HG02642 (cell line): ENCODE measurements at regions not wholly inside any gene's neighbourhood (a gene's known extent, or its start where the extent isn't known, plus 50 kb on each side); places are given as distances from the start of the nearest gene placed in this dataset.

Source experiments
- ATAC-seq: cut with Tn5 transposase; IDR thresholded peaks from one replicate; pipeline ENCODE4 v1.9.1; 2021; ENCODE audit warnings: mild to moderate bottlenecking; ENCODE audit not compliant: unreplicated experiment, poor library complexity

DNA sequence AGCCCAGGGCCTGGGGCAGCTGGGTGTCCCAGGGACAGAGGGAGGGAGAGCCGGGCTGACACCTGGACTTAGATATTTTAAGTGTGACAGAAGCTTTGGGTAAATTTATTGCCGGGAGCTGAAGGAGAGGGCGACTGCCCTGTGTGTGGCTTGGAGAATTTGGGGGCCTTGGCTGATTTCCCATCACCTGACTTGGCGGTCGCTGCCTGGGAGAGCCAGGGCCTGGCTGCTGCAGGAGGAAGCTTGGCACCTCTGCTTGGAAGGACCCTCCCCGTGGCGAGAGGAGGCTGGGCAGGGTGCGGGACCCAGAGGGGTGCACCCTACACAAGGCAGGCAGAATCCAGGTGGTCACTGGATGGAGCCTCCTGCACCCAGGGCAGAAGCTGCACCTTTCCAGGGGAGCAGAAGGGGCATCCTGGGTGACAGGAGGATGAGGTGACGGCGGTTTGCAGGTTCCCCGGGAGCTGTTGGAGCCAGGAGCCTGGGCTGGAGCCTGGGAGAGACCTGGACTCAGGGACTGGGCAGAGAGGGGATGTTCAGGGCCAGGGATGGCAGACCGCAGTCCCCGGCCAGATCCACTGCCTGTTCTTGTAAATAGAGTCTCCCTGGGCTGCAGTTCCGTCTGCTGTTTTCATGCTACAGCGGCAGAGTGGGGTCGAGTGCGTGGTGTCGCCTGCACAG is 72.0 kb downstream of the RGS12 start:
- ATAC-seq = no peak

DNA sequence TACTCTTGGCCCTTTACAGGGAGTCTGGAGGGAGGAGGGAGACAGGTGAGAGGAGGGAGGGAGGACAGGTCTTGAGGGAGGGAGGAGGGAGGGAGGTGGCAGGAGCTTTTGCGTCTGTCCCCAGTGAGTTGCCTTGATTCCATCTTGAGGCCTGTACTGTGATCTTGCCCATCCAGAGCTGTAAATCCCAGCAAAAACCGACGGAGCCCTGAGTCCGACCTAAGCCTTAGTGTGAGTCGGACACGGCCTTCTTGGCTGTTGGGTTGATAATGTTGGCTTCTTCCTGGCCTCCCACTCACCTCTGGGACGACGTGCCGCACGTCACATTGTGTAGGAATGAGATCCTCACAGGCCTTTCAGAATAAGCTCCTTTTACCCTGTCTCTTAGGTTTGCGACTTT is 72.5 kb downstream of the RGS12 start:
- ATAC-seq = no peak

DNA sequence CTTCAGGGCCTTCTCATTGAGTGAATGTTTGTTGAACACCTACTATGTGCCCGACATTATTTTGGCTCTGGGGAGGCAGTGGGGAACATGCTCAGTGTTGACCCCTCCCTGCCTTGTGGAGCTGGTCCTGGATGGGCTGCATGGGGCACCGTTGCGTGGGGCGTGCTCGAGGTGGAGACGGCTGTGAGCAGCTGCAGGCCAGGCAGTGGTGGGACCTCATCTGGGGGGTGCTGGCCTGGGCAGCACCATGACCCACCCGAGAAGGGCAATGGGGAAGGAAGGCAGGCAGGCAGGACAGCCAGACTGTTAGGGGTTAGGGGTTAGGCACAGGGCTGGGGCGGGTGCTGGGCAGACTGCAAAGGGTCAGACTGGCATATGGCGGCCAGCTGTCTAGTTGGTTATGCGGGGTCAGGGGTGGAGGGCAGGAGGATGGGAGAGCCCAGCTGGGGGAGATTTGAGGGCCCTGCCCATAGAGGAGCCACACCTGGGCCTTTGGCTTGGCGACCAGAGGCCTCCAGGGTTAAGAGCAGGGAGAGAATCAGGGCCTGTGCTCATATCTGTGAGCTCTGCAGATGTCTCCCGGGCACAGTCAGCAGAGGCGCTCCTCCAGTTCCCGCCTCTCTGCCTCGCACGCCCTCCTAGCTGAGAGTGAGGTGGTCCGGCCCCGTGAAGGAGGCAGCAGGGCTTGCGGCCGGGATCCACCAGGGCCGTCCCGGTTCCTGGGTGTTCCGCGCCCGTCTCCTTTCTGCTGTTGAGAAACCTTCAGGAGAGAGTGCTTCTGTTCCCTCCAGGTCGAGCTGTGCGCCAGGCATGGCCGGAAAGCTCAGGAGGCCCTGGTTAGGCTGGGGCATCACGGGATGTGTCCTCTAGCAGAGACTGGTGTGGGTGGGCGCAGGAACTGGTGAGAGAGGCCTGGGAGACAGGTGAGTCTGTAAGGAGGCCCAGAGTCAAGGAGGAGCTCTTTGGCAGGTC is 73.3 kb downstream of the RGS12 start:
- no peak for ATAC-seq

DNA sequence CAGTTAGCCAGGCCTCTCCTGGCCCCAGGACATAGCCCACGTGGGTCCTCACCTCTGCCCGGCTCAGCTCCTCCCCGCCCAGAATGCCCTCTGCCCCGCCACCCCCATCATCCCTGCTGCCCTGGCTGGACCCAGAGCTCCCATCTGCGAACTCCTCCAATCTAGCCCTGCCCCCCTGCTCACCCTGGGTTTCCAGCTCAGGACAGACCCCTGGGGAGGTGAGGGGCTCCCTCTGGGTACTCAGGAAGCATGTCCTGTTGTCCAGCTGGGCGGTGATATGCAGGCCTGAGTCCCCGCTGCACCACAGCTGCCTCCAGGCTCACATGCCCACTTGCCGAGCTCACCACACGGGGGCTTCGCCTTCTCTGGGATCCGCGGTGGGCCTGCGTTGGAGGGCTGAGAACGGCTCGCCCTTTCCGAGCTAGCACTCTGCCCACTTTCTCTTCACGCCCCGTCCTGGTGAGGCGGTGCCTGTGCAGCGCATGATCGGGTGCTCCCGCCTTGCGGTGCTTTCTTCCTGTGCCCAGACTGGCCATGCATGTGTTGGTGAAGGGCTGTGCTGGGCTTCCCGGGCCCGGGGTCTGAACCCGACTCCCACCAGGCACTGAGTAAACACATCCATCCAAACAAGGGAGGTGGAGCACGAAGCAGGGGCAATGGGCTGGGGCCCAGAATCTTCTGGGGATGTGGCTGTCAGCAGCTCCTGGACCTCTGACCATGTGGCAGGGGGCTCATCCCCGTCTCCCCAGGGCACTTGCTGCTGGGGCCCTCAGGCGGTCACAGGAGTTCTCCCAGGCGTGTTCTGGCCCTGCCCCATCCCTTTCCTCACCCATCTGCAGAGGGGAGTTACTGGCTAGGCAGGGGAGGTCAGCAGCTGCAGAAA is 74.3 kb downstream of the RGS12 start:
- no peak for ATAC-seq

DNA sequence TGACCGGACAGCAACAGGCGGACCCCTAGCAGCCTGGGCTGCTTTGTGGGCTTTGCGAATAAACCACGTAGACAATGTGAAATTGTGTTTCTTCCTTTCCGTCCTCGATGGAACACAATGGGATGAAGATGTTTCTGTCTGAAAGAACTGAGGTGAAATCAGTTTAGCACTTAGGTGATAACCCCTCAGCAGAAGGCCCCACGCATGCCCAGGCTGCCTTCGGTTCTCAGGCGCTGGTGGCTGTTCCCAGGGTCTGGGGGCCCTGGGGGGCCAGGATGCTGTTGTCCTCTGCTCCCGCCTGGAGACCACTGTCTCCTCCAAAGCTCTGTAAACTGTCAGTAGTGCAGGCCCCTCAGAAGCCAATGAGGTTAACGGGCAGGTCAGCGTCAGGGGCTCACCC is 73.9 kb upstream of the HGFAC start:
- ATAC-seq = no peak

DNA sequence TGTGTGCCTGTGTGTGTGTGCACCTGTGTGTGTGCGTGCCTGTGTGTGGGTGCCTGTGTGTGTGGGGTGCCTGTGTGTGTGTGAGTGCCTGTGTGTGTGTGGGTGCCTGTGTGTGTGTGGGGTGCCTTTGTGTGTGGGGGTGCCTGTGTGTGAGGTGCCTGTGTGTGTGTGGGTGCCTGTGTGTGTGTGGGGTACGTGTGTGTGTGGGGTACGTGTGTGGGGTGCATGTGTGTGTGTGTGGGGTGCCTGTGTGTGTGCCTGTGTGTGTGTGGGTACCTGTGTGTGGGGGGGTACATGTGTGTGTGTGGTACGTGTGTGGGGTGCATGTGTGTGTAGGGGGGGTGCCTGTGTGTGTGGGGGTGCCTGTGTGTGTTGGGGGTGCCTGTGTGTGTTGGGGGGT is 73.4 kb upstream of the HGFAC start:
- no peak for ATAC-seq

DNA sequence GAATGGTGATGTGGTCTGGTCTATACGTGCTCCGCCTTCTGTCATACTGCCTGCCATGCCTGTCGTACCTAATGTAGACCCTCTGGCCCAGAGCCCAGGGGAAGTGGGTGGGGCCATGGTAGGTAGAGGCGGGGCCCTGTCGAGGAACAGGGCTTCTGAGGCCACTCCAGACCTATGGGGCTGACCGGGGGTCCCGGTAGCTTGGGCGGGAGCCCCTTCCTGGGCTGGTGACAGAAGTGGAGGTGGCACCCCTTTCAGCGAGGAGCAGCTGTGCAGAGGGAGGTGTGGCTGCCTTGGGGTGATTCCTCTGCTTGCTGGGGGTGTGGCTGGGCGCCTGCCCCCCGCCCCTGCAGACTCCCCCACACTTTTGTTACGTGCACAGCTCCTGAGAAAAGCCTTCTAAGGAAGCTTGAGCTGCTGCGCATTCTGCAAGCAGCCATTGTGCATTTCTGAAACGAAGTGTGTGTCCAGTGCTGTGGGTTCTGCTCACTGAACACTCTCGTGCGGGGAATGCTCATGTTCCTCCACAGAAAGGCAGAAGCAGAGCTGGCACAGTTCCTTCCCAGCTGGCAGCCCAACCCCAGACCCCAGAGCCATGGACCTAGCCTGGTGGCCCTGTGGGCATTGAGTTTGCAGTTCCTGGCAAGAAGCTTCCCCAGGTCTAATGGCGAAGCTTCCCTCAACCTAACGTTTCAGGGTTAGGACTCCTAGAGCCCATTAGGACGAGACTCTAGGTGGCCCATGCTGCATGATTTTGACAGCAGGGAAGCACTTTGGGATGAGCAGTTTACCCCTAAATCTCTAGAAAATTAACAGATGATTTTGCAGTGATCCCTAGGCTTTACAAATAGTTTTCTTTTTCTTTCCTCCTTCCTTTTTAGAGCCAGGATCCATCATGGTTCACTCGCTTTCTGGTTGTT is 72.7 kb upstream of the HGFAC start:
- ATAC-seq = no peak

DNA sequence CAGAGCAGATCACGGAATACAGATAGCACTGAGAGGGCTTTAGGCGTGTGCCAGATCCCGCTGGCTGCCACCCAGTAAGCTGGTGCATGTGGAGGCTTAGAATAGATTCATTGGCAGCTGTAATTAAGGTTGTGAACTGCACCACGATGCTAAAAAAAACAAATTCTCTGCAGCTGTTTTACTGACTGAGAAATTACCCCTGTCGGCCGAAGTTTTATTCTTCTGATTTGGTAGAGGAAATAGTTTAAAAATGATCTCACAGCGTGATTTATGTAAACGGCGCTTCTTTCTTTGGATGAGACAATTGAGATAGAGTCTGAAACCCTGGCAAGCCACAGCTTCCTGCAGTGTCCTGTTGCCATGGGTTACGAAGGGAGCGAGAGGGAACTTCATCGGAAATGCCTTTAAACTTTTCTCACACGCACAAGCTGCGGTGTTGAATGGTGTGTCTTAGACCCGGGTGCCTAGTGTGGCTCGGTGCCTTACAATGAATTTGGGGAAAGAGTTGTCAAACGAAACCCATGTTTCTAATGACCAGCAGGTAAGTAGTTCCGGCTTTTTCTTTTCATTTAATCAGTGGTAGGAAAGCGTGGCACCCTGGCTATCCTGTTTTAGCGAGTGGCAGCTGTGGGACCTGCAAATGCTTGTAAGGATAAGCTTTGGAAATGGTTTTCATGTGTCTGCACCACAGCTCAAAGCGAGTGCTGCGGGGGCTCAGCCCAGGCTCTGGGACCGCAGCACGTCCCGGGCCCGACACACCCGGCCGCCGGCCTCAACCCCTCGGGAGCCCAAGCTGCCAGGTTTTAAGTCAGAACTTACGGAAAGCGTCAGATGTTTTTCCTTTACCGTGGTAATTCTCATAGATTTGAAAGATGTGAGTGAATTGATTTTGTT is 71.7 kb upstream of the HGFAC start:
- ATAC-seq = no peak

DNA sequence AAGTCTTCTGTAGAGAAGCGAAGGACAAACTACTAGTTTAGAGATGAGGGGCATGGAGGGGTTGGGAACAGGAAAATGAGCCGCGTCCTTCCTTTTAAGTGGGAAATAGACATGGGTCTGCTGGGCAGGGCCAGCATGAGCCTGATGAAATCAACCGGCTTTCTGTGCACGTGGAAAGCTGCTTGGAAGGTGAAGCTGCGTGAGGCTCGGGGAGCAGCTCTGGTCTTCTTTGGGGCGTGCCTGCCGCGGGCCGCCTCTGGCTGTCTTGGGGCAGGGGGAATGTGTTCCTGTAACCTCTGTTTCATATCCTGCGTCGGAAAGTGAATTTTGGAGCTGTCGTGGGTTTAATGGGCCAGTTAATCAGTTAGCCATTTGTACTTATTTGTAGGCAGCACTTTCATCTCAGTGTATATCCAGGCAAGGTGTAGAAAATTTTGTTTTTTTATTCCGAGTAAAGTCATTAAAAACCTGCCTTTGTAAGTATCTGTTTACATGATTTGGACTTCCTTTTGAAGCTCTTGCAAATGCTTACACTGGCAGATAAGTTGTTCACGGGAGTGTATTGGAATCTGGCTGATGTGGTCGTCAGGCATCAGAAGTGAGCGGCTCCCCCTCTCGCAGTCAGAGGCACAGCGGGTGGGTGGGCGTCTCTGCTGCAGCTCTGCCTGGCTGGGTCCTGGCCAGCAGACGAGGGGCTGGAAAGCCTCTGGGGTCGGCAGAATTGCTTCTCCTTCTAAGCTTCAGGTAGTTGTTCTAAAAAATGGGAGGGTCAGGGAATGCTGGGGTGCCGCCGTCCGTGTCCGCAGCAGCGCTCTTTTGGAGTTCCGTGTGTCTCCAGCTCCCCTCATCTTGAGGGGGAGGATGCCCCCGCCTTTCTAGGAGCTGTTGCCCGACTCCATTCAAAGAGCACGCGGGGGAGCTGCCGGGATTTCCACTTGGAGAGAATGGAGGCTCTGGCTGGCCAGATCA is 70.5 kb upstream of the HGFAC start:
- no peak for ATAC-seq

DNA sequence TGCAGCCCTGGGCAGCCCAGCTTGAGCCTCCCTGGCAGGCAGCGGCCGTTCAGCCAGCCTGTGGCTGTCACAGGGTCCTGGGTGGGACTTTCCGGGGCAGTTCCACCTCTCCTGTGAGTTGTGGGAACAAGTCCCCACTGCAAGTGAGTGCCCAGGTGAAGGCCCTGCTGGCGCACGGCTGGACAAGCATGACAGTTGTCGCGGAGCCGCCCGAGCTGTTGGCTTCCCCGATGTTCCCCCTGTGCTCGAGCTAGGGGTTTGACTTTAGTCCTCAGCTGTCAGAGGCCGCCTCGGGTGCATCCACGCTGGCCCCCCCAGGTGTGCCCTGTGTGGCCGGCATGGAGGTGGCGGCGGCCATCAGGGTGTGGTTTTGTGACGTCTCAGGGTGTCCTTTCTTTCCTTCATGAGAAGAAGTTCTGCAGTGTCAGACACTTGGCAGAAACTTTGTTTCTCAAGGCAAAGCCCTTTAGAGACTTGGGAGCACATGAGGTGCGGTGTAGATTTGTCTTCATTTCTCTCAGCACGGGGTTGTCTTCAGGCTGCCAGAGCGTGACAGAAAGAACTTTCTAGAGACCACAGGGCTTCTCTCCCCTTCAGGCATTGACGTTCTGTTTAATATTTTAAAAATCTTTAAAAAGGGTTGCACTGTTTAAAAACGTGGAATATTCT is 69.4 kb upstream of the HGFAC start:
- no peak for ATAC-seq

DNA sequence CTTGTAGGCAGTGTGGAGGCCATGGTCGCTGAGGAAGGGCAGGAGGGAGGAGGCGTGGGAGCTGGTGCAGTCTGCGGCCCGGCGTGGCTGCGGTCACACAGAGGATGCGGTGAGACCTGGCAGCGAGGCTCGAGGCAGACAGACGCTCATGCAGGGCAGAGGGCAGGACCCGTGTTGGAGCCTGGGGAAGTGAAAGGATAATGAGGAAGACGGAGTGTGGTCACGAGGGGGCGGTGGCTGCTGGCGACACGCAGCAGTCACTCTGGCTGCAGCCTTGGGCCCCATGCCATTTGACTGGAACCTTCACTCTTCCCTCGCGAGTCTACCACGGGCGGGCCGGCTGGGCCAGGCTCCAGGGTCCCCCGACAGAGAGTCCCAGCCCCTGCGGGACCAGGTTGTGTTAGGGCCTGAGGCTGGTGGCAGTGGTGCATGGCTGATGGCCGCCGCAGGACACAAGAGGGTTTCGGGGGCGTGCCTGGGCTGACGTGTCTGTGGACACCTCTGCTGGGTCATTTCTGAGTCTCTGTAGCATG is 68.8 kb upstream of the HGFAC start:
- ATAC-seq = no peak

DNA sequence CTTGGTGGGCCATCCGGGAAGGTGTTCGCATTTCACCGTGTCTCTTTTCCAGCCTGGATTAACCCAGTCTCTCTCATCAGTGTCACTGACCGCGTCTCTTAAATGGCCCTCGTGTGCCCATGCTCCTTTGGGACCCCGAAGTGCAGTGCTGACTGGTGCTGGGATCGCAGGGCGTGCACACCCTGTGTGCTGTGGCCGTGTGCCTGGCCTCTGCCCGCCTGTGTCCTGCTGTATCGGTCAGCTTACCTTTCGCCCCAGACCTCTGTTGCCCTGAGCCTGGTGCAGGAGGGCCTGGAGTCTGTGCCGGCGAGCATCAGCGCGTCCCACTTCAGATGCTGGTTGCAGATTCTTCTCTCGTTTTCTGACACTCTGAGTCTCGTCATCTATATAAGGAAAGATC is 68.3 kb upstream of the HGFAC start:
- ATAC-seq = no peak

DNA sequence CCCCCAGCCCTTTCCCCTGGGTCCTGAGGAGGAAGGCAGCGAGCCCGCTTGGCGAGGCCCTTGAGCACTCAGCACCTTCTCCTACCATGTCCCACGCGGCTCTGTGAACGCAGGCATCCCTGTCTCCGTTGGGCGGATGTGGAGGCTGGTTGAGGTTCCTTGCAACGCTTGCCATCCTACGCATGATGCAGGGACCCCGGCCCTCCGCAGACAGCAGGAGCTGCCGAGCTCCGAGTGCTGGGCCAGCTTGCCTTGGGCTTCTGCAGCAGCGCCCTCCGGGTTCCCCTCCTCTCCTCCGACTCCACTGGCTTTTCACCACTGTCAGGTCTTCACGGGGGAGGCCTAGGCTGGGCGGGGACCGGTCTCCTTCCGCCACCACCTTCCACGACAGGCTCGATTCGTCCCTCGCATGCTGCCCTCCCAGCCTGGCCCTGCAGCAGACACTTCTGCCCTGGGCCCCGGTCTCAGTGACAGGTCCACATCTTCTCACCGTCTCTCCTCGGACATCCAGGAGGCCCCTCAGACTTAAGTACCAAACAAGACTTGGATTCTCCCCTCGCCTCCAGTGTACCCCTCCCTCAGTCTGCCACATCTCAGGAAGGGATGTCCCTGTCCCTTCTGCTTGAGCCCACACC is 67.6 kb upstream of the HGFAC start:
- ATAC-seq = no peak

DNA sequence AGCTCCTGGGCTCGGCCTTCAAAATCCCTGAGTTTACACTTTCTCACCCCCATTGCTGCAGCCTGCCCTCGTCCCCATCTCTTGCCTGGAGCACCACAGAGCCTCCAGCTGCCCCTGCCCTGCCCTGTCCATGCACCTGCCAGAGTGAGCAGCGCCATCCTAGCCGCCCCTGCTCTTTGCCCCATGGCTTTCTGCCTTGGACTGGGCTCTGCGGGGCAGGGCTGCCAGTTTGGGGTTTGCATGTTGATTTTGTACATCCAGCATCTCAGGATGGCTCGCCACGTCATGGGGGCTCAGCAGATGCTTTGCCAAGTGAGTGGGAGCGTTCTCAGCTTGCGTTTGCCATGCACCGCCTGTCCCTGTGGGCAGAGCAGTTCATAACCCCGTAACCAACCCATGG is 67.1 kb upstream of the HGFAC start:
- no peak for ATAC-seq

DNA sequence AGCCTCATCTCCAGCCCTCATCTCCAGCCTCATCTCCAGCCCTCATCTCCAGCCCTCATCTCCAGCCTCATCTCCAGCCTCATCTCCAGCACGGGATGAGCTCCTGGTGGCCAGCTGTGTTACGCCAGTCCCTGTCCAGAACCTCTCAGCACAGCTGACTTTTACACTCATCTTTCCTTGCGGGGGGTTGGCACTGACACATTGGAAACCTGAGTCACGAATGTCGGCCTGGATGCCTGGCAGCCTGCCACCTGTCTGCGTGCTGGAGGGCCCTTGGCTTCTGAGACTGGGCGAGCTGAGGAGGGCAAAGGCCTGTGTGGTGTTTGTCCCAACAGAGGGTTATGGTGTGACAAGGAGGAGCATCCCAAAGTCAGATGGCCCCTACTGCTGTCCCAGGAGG is 66.1 kb upstream of the HGFAC start:
- ATAC-seq = no peak

DNA sequence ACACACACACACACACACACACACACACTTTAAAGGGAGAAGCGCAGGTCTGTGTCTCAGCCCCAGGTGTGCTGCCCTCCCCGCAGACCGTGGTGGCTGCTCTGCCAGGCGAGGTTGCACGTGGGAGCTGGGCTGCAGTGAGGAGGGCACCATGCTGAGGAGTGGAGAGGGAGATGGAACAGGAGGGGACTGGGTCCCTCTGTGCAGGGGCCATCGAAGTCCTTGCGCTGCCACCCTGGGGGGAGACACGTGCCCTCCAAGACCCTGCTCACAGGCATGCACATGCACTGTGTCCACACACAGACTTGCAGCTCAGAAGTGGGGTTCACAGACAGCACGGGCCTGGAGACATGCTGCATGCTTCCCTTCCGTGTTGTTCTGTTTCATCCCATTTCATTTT is 65.5 kb upstream of the HGFAC start:
- no peak for ATAC-seq
